NB4 (cell line): ENCODE measurements at regions not wholly inside any gene's neighbourhood (a gene's known extent, or its start where the extent isn't known, plus 50 kb on each side); places are given as distances from the start of the nearest gene placed in this dataset.
A peak's percentile ranks its signal among the peaks of the same experiment; 100 is the strongest.

Experiments used
- DNase-seq: peaks from one replicate; pipeline ENCODE4 v3.0.0; 2010; ENCODE audit warnings: low read depth
- H3K4me3 ChIP-seq: one replicate; pipeline ENCODE4 v1.5.1; 2011; ENCODE audit warnings: mild to moderate bottlenecking, low read depth, low read length, moderate library complexity
- MYC ChIP-seq: IDR thresholded peaks from 2 replicates; pipeline ENCODE4 v1.6.1; 2011; ENCODE audit warnings: low read depth, low read length
- POLR2A ChIP-seq: IDR thresholded peaks from 2 replicates; pipeline ENCODE4 v1.6.1; 2011; ENCODE audit warnings: mild to moderate bottlenecking; ENCODE audit not compliant: insufficient read length; ENCODE audit errors: extremely low read depth
- TF ChIP-seq, protein P1 (sequence below): IDR thresholded peaks from one replicate; pipeline ENCODE4 v1.5.1; 2012; ENCODE audit warnings: low read depth, low read length
- TF ChIP-seq, protein P2 (sequence below): IDR thresholded peaks from 2 replicates; pipeline ENCODE4 v1.6.1; 2011; ENCODE audit warnings: low read depth, low read length

DNA sequence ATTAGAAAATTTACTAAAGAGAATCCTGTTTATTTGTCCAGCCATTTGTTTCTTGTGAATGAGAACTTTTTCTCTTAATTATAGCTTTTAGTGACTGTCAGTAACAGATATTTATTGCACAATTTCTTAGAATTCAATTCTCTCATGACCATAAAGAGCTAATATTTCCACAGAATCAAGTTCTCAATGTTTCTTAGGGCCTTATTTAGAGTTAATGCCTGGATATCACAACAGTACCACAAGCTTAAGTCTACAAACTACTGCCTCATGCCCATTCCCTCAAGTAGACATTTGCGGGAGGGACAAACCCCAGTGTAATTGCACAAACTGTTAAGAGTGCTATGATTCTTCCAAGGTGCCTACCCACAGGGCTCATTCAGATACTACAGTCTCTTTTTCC, 199.7 kb upstream of the POU2AF2 start:
- DNase-seq: no peak
- H3K4me3 ChIP-seq: no peak overlapping the region
- TF ChIP-seq, protein P1, sequence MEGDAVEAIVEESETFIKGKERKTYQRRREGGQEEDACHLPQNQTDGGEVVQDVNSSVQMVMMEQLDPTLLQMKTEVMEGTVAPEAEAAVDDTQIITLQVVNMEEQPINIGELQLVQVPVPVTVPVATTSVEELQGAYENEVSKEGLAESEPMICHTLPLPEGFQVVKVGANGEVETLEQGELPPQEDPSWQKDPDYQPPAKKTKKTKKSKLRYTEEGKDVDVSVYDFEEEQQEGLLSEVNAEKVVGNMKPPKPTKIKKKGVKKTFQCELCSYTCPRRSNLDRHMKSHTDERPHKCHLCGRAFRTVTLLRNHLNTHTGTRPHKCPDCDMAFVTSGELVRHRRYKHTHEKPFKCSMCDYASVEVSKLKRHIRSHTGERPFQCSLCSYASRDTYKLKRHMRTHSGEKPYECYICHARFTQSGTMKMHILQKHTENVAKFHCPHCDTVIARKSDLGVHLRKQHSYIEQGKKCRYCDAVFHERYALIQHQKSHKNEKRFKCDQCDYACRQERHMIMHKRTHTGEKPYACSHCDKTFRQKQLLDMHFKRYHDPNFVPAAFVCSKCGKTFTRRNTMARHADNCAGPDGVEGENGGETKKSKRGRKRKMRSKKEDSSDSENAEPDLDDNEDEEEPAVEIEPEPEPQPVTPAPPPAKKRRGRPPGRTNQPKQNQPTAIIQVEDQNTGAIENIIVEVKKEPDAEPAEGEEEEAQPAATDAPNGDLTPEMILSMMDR: no peak
- TF ChIP-seq, protein P2, sequence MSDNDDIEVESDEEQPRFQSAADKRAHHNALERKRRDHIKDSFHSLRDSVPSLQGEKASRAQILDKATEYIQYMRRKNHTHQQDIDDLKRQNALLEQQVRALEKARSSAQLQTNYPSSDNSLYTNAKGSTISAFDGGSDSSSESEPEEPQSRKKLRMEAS: no peak
- no peak for TF ChIP-seq POLR2A
- no peak for TF ChIP-seq MYC

DNA sequence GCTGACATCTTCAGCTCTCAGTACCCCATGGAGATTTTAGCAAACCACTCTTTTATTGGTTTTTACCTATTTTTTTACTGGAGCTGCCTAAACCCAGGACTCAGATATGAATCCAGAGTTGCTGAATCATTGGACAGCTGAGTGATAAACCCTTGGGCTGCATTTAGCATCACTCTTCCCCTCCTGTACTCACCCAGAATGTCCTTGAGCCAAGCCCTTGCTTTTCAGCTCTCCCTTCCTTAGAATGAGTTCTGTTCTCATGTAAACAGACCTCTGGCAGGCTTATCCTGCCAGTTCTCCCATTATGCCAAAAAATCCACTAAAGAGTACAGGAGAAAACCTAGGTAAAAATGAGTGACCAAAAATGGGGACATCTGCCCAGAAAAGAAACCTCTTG, 200.1 kb upstream of the POU2AF2 start:
- TF ChIP-seq, protein P2: no peak
- TF ChIP-seq, protein P1: no peak
- TF ChIP-seq MYC: no peak
- TF ChIP-seq POLR2A: no peak
- no peak overlapping the region for H3K4me3 ChIP-seq
- no peak for DNase-seq

DNA sequence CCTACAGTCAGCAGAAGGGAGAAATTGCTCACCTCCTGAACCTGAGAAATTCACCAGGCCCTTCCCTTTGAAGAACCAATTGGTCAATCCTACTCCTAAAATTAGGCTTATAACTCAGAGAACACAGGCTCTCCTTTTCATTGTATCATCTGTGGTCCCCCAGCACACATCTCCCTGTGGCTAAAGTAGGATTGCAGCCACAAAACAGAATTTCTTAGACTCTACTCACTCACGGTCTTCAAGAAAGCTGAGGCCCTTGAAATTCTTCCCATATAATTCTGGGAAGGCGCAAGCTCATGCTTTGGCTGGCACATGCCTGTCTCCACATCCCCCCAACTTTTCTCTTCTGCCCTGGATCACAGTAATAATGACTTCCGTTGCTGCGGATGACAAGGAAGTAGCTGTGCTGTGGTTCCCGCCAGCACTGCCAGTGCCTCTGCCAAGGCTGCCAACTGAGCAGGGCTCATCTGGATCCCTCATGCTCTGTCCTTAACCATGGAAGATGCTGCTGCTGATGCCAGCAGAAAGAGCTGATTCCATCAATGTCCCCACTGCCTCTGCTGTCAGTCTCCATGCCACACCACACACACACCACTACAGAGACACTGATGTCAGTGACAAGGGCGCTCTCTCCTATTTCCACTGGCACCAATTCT, 200.6 kb upstream of the POU2AF2 start:
- TF ChIP-seq, protein P1: no peak
- no peak for TF ChIP-seq MYC
- TF ChIP-seq, protein P2: no peak
- TF ChIP-seq POLR2A: no peak
- no peak overlapping the region for H3K4me3 ChIP-seq
- DNase-seq: no peak

GRCh38 chr11:111039982-111040381, 205.5 kb upstream of the POU2AF2 start:
- DNase-seq: peak; percentile 8
- no peak overlapping the region for H3K4me3 ChIP-seq
- TF ChIP-seq, protein P1: no peak
- TF ChIP-seq MYC (no peak), POLR2A (no peak)
- TF ChIP-seq, protein P2: no peak

GRCh38 chr11:111035746-111036145, 209.8 kb upstream of the POU2AF2 start:
- TF ChIP-seq MYC: no peak
- TF ChIP-seq, protein P1: no peak
- TF ChIP-seq, protein P2: no peak
- TF ChIP-seq POLR2A: no peak
- no peak for DNase-seq
- no peak overlapping the region for H3K4me3 ChIP-seq
